Mucosa of descending colon (tissue), 3 donors: ENCODE measurements at regions not wholly inside any gene's neighbourhood (a gene's known extent, or its start where the extent isn't known, plus 50 kb on each side); places are given as distances from the start of the nearest gene placed in this dataset. TPM values are rescaled to one million over a fixed set of nuclear protein-coding genes. Genes with fewer than 3 reads are reported as not detected.

ENCODE experiments used
- ATAC-seq: fragments of 200-7000 bp; cut with Tn5 transposase; one replicate; pipeline ENCODE4 v1.9.1; 2020; ENCODE audit warnings: mild to moderate bottlenecking, moderate library complexity
- DNase-seq, 3 donors: peaks; one replicate each; pipeline ENCODE4 v3.0.0-alpha.2; 2020
- H3K36me3 ChIP-seq: fragments of 200-600 bp; one replicate; pipeline ENCODE4 v1.8.0; 2021; ENCODE audit warnings: low read depth, mild to moderate bottlenecking
- H3K4me1 ChIP-seq: fragments of 200-600 bp; one replicate; pipeline ENCODE4 v1.8.0; 2021; ENCODE audit warnings: low read depth, mild to moderate bottlenecking
- H3K4me3 ChIP-seq: fragments of 200-600 bp; one replicate; pipeline ENCODE4 v1.8.0; 2021; ENCODE audit warnings: mild to moderate bottlenecking
- H3K9me3 ChIP-seq: fragments of 200-600 bp; one replicate; pipeline ENCODE4 v1.8.0; 2021; ENCODE audit warnings: mild to moderate bottlenecking
- intact Hi-C, 2 donors: fragments of 100-400 bp; cut with DNase I in 1 of 2; cut with micrococcal nuclease in 1 of 2; formaldehyde crosslinking; loops; one replicate each; pipeline versions ENCODE4 v1.11.0 to v1.11.1; 2022; cut with DNase I, micrococcal nuclease
- microRNA-seq: library from miRNA; unstranded; fragments of <30 nt; microRNA quantifications from one replicate; pipeline ENCODE4, GENCODE V29; 2019
- TF ChIP-seq, protein P1 (sequence below): fragments of 200-600 bp; IDR thresholded peaks from one replicate; pipeline ENCODE4 v1.8.0; 2022; ENCODE audit warnings: antibody characterized with exemption, mild to moderate bottlenecking
- donor health status: DM: no; HTN: no; CAD: no; lungs with moderate emphysema.
- donor health status: DM: no; HTN: no; CAD: no.
- donor health status: DM: no; HTN: yes; CAD: no.

DNA sequence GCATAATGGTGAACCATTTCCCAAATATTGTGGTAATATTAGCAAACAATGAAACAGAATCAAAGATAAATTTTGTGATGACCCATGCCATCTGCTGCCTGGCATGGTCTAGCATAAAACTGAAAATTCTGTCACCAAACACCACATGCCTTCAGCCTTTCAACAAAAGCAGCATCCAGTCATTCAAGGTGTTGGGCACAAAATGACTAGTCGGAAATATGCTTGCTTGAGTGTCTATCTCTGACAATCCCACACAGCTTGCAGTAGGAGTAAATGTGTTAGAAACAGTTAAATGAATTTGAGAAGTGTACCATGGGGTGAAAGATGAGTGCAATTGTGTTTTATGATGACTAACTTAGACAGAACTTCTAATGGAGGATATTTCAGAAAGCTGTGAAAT, 61.7 kb upstream of the CDIN1 start:
- DNase-seq = no peak
- TF ChIP-seq, protein P1, sequence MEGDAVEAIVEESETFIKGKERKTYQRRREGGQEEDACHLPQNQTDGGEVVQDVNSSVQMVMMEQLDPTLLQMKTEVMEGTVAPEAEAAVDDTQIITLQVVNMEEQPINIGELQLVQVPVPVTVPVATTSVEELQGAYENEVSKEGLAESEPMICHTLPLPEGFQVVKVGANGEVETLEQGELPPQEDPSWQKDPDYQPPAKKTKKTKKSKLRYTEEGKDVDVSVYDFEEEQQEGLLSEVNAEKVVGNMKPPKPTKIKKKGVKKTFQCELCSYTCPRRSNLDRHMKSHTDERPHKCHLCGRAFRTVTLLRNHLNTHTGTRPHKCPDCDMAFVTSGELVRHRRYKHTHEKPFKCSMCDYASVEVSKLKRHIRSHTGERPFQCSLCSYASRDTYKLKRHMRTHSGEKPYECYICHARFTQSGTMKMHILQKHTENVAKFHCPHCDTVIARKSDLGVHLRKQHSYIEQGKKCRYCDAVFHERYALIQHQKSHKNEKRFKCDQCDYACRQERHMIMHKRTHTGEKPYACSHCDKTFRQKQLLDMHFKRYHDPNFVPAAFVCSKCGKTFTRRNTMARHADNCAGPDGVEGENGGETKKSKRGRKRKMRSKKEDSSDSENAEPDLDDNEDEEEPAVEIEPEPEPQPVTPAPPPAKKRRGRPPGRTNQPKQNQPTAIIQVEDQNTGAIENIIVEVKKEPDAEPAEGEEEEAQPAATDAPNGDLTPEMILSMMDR = no peak
- H3K4me3 ChIP-seq = no peak overlapping the region

GRCh38 chr15:36519067-36519466, 60.4 kb upstream of the CDIN1 start:
- ATAC-seq (no peak), DNase-seq (no peak)
- no peak overlapping the region for H3K4me3 ChIP-seq
- H3K9me3 ChIP-seq = no peaks in the 10 kb centered on the region
- no peaks in the 10 kb centered on the region for H3K4me1 ChIP-seq
- TF ChIP-seq, protein P1 = no peak
- H3K36me3 ChIP-seq = no peaks in the 10 kb centered on the region
- intact Hi-C loops = no loop called here

More for the DNA sequence above, 61.7 kb upstream of the CDIN1 start:
- ATAC-seq = no peak
- Histone ChIP-seq H3K4me1 (no peaks in the 10 kb centered on the region), H3K9me3 (no peaks in the 10 kb centered on the region), H3K36me3 (no peaks in the 10 kb centered on the region)
- intact Hi-C loops = no loop called here

GRCh38 chr15:36525430-36525829, 54.0 kb upstream of the CDIN1 start:
- H3K4me3 ChIP-seq = no peak overlapping the region
- H3K4me1 ChIP-seq = no peaks in the 10 kb centered on the region
- intact Hi-C loops = no loop called here
- DNase-seq (no peak), ATAC-seq (no peak)
- TF ChIP-seq, protein P1 = no peak
- no peaks in the 10 kb centered on the region for H3K36me3 ChIP-seq
- H3K9me3 ChIP-seq = no peaks in the 10 kb centered on the region

DNA sequence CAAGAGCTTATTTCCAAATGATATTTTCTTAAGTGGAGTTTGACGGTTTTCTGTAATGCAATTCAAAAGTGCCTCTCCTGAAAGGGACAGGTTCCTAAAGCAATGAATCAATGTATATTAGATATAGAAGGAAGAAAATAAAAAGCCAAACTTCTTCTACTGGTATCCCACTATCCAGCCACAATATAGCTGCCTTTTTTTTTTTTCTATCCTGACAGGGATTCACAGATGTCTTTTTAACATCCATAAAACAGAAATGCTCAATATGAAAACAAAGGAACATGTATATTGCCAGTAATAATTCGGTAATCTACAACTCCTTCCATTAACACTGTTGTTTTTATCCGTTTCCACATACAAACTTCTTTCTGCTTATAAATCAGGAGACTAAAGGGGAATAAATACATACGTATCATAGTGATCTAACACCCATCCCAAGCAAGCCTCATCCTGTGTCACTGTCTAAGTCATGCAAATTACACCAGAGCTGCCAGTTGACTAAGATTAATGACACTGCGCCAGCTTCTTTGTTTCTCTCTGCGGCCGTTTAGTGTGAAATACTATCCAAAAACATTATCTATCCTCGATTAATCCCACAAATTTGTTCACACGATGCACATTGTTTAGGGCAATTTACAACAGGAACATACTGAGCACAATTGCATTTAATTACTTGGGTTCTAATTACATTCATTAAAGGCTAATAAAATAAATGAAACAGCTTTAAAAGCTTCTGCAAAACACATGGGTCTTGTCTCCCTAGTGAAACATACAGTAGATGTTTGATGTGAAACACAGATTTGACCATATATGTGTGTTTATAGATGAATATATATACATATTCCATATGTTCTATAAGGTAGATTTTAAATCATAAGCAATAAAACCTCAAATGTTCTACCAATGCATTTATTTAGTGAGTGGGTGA, 51.9 kb upstream of the CDIN1 start:
- H3K4me3 ChIP-seq = no peak overlapping the region
- TF ChIP-seq, protein P1 = no peak
- intact Hi-C loops = no loop called here
- no peak for DNase-seq
- no peaks in the 10 kb centered on the region for H3K9me3 ChIP-seq
- no peaks in the 10 kb centered on the region for H3K36me3 ChIP-seq
- no peak for ATAC-seq
- no peaks in the 10 kb centered on the region for H3K4me1 ChIP-seq

DNA sequence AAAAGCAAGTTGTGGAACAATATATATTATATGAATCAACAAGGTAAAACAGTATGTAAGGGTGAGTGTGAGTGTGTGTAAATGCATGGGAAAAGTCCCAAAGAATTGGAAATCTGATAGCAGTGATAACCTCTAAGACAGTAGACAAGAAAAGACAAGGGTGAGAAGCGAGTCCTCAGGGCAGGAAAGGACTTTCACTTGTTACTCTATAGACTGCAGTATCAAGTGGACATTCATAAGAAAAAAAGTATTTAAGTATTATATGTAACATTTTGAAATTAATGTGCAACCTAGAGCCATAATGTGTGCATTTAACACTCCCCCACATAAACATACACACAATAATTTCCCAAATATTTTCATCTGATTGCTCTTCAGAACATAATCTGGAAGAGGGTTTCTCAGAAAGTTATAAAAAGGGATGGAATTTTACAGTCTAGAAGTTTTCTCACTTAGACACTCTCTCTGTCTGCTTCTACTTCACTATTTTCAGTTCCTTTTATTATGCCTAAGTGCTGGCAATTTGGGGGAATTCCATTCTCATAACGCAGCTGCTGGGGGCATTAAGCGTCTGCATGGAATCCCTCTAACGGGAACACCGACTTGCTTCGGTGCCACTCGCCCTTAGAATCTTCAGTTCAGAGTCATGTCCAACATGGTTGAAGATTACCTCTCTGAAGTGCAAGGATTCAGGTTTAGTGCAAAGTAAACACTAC, 50.0 kb upstream of the CDIN1 start:
- intact Hi-C loops = no loop called here
- ATAC-seq = no peak
- H3K36me3 ChIP-seq = no peaks in the 10 kb centered on the region

More for the DNA sequence above, 50.0 kb upstream of the CDIN1 start:
- TF ChIP-seq, protein P1 = no peak
- DNase-seq = no peak
- Histone ChIP-seq H3K9me3 (no peaks in the 10 kb centered on the region), H3K4me3 (no peak overlapping the region), H3K4me1 (no peaks in the 10 kb centered on the region)

Small RNA genes in the stretch of these regions (microRNA-seq; reads per million reads assigned to microRNA genes)
- gene MIR4510 = not detected
